GM12801 (cell line): ENCODE measurements at regions not wholly inside any gene's neighbourhood (a gene's known extent, or its start where the extent isn't known, plus 50 kb on each side); places are given as distances from the start of the nearest gene placed in this dataset.

Experiments
- TF ChIP-seq, protein P1 (sequence below): IDR thresholded peaks from one replicate; pipeline ENCODE4 v1.5.1; 2011; ENCODE audit warnings: control low read depth; ENCODE audit not compliant: insufficient read length; ENCODE audit errors: extremely low read depth

GRCh38 chr10:6770846-6771245 is 190.8 kb upstream of the PRKCQ start:
- TF ChIP-seq, protein P1, sequence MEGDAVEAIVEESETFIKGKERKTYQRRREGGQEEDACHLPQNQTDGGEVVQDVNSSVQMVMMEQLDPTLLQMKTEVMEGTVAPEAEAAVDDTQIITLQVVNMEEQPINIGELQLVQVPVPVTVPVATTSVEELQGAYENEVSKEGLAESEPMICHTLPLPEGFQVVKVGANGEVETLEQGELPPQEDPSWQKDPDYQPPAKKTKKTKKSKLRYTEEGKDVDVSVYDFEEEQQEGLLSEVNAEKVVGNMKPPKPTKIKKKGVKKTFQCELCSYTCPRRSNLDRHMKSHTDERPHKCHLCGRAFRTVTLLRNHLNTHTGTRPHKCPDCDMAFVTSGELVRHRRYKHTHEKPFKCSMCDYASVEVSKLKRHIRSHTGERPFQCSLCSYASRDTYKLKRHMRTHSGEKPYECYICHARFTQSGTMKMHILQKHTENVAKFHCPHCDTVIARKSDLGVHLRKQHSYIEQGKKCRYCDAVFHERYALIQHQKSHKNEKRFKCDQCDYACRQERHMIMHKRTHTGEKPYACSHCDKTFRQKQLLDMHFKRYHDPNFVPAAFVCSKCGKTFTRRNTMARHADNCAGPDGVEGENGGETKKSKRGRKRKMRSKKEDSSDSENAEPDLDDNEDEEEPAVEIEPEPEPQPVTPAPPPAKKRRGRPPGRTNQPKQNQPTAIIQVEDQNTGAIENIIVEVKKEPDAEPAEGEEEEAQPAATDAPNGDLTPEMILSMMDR = no peak

GRCh38 chr10:6769704-6770417 is 189.8 kb upstream of the PRKCQ start:
- TF ChIP-seq, protein P1 = no peak

GRCh38 chr10:6766131-6766801 is 186.2 kb upstream of the PRKCQ start:
- TF ChIP-seq, protein P1 = no peak

DNA sequence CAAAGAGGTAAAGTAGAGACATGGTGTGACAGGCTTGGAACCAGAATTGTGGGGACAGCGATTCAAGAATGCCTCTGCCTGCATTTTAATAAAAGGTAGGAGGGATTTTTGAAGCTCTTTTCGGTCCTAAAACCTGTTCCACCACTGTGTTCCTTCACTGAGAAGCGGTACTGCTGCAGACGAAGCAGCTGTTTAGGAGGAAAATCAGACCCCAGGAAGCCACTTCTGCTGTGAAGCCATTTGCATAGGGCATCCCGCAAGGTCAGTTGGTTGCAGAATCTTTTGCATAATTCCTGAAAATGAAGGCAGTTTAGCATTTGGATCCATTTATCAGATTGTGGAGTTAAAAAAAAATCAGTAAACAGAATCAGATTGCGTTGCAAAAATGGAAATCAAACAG is 183.3 kb upstream of the PRKCQ start:
- TF ChIP-seq, protein P1 = no peak

DNA sequence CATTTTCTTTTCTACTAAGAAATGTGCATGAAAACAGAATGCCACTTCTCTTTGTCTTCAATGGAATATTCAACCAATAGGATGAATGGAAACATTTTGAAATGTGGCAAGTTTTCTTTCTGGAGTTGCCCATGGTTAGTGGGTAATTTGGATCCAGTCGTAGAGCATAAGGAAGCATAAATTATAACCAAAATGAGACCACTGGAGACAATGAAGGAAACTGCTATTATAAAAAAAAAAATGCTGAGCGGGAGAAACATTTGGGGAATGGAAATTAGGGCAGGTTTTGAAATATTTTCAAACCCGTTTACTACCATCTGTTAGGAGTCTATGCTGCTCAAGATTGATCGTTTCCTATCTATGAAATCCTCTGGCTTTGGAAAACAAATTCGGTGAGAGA is 182.9 kb upstream of the PRKCQ start:
- TF ChIP-seq, protein P1 = no peak

- TF ChIP-seq, protein P1 = no peak
These were observed 179.9 kb upstream of the PRKCQ start for GRCh38 chr10:6759961-6760360.

- TF ChIP-seq, protein P1 = no peak
These were observed 177.1 kb upstream of the PRKCQ start for GRCh38 chr10:6757158-6757557.
